Activated CD4-positive, alpha-beta T cell treated with anti-CD3 and anti-CD28 coated beads, Interleukin-10, Interleukin-2, amounts not matched to agents 100 ng/mL and 50 ng/mL, durations not matched to agents 16 hours and 8 hours (primary cell): ENCODE measurements at regions not wholly inside any gene's neighbourhood (a gene's known extent, or its start where the extent isn't known, plus 50 kb on each side); places are given as distances from the start of the nearest gene placed in this dataset.
A peak's percentile ranks its signal among the peaks of the same experiment; 100 is the strongest.
"Not testable (repeated sequence)": the region's sequence is repeated elsewhere in the genome, so short reads cannot be mapped to it uniquely, and the experiment has no call there.

Experiments used
- DNase-seq: peaks from one replicate; pipeline ENCODE4 v3.0.0-alpha.2; 2020

GRCh38 chr10:47711428-47711827 lies 52.0 kb downstream of the SYT15B start:
- DNase-seq: not testable (repeated sequence)

GRCh38 chr10:47710443-47710842 lies 52.9 kb downstream of the SYT15B start:
- DNase-seq: not testable (repeated sequence)

- peak; percentile 74 for DNase-seq
Measured at GRCh38 chr10:47705698-47706414, 57.5 kb downstream of the SYT15B start.

GRCh38 chr10:47701285-47701684 lies 62.1 kb downstream of the SYT15B start:
- DNase-seq: not testable (repeated sequence)

GRCh38 chr10:47699854-47700253 lies 63.5 kb downstream of the SYT15B start:
- DNase-seq: not testable (repeated sequence)

GRCh38 chr10:47696170-47696569 lies 67.2 kb downstream of the SYT15B start:
- DNase-seq: not testable (repeated sequence)

- not testable (repeated sequence) for DNase-seq
Measured at GRCh38 chr10:47695149-47695548, 68.2 kb downstream of the SYT15B start.

- DNase-seq: not testable (repeated sequence)
Measured at GRCh38 chr10:47690304-47690703, 73.1 kb downstream of the SYT15B start.

- not testable (repeated sequence) for DNase-seq
Measured at GRCh38 chr10:47683826-47684475, 79.4 kb downstream of the SYT15B start.

GRCh38 chr10:47681638-47681990 lies 81.8 kb downstream of the SYT15B start:
- not testable (repeated sequence) for DNase-seq

GRCh38 chr10:47680848-47681637 lies 82.3 kb downstream of the SYT15B start:
- not testable (repeated sequence) for DNase-seq

- DNase-seq: not testable (repeated sequence)
Measured at GRCh38 chr10:47676102-47676501, 87.3 kb downstream of the SYT15B start.

- DNase-seq: not testable (repeated sequence)
Measured at GRCh38 chr10:47675577-47675976, 87.8 kb downstream of the SYT15B start.

- not testable (repeated sequence) for DNase-seq
Measured at GRCh38 chr10:47673128-47673527, 90.3 kb downstream of the SYT15B start.

GRCh38 chr10:47670857-47671256 lies 92.5 kb downstream of the SYT15B start:
- DNase-seq: not testable (repeated sequence)

- DNase-seq: not testable (repeated sequence)
Measured at GRCh38 chr10:47661955-47662577, 101.3 kb downstream of the SYT15B start.

GRCh38 chr10:47656732-47657131 lies 106.7 kb downstream of the SYT15B start:
- not testable (repeated sequence) for DNase-seq

GRCh38 chr10:47654161-47654560 lies 109.2 kb downstream of the SYT15B start:
- not testable (repeated sequence) for DNase-seq

- not testable (repeated sequence) for DNase-seq
Measured at GRCh38 chr10:47648594-47648993, 114.8 kb downstream of the SYT15B start.

GRCh38 chr10:47647523-47648101 lies 115.8 kb downstream of the SYT15B start:
- DNase-seq: not testable (repeated sequence)

GRCh38 chr10:47646686-47647273 lies 116.6 kb downstream of the SYT15B start:
- DNase-seq: peak; percentile 64

GRCh38 chr10:47626975-47627374 lies 103.5 kb upstream of the AGAP9 start:
- DNase-seq: not testable (repeated sequence)
